ENCODE measurements at regions not wholly inside any gene's neighbourhood (a gene's known extent, or its start where the extent isn't known, plus 50 kb on each side); places are given as distances from the start of the nearest gene placed in this dataset.
"Not testable (repeated sequence)": the region's sequence is repeated elsewhere in the genome, so short reads cannot be mapped to it uniquely, and the experiment has no call there.

DNA sequence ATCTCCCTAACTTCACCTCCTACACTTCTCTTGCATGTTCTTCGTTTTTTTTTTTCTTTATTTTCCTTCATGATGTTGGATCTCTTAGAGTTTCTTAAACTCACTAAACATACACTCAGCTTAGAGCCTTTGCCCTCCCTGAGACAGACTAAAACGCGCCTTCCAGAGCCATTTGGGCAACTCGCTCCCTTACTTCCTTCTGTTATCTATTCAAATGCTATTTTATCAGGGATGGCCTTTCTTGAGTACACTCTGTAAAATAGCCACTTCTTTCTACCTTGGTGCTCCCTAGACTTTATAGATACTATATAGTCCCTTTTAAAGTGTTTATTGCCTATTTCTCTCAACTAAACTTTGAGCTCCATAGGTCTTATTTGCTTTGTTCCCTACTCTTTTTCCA, 598.2 kb upstream of the NECTIN3 start:
- no peak for DNase-seq (ENCODE audit: low spot score)

DNA sequence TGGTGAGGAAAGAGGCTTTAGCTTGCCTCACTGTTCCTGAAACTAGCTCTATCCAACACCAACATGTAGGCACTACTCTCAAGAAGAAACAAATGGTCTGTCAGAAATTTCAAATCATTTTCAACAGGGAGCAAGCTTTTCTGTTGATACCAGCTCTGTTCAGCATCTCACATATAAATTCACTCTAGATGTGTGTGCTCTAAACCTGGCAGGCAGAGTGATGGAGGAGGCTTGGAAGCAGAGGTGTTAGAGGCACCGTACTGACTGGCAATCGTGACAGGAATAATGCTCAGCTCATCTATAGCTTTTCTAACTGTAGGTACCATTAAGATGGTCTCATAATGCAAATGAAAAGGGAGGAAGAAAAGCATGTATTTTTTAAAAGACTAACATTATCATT, 597.2 kb upstream of the NECTIN3 start:
- DNase-seq (ENCODE audit: low spot score): no peak

DNA sequence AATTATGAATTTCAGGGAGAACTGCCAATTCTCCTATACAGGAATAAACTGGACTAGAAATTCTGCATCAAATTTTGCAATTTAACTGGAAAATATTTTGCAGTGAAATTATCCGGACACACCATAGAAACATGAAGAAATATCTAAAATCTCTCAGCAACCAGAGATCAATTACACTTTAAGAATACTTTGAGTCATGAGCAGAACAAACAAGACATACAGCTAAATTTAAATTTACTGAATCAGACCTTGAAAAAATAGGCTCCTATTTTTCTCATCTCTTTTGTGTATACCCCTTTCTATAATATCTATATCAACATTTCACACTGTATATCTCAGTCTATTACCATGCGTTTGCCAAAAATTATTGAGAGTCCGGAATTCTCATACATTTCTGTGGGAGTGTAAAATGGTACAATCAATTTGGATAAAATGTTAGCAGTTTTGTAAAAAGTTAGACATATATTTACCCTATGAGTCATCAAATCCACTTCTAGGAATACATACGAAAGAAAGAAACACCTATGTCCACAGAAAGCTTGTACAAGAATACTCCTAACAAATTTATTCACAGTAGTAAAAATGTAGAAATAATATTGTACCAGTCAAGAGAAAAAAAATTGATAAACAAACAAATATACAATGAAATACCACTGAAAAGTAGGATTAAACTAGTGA, 593.1 kb upstream of the NECTIN3 start:
- DNase-seq (ENCODE audit: low spot score): no peak

DNA sequence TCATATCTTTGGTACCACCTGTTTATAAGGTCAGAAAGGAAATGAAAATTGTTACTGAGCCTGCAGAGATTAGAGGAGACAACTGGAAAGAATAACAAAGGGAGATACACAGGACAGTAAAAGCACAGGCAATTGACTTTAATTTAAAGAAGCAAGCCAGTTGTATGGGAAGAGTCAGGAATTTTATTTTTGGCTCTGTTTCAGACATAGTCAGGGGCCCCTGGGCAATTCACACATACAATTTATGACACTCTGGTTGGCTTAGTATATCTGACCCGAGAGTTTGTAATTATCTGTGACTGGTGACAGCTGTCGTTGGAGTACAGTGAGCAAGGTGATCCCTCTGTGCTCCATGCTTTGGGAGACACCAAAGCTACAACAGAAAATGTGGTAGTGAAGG, 591.9 kb upstream of the NECTIN3 start:
- no peak for DNase-seq (ENCODE audit: low spot score)

DNA sequence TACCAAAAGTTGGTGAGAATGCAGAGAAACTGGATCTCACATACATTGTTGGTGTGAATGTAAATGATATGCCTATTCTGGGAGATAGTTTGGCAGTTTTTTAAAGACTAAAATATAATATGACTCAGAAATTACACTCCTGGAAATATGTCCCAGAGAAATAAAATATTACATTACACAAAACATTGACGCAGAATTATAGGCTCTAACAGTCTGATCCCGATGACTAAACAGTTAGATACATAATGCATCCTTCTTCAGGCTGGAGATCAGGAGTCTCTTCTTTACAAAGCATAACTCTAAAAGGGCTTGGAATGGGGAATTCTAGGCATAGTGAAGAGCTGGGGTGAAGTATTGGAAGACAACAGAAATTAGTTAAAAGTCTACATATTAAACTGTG, 586.2 kb upstream of the NECTIN3 start:
- no peak for DNase-seq (ENCODE audit: low spot score)

DNA sequence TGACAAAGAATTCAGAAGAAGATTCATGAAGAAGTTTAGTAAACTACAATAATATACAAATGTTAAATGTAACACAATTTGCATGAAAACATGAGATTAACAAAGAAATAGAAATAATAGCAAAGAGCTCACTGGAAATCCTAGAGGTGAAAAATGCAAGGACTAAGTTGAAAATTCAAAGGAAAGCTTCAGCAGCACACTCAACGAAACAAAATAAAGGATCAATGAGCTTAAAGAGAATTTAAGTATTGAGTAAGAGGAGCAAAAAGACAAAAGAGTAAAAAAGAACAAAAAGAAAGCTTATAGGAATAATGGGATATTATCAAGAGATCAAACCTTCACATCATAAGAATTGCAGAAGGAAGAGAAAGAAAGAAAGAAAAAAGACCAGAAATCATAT, 583.8 kb upstream of the NECTIN3 start:
- DNase-seq (ENCODE audit: low spot score): no peak

DNA sequence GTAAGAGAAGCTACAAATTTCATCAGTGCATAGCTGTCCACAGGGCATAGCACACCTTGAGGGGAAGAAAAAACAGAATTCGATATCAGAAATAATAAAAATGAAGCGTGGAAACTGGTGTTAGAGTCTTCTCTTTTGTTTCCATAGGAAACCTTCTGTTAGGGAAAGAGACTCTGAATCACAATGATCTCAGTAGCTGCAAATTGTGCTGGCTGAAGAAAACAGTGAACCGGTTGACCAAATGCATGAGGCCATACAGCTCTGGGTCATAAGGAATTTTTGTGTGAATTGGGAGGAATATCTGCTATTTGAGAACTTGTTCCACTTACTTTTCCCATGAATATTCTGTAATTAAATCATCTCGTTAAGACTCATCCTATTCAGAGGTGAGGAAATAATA, 580.2 kb upstream of the NECTIN3 start:
- no peak for DNase-seq (ENCODE audit: low spot score)

DNA sequence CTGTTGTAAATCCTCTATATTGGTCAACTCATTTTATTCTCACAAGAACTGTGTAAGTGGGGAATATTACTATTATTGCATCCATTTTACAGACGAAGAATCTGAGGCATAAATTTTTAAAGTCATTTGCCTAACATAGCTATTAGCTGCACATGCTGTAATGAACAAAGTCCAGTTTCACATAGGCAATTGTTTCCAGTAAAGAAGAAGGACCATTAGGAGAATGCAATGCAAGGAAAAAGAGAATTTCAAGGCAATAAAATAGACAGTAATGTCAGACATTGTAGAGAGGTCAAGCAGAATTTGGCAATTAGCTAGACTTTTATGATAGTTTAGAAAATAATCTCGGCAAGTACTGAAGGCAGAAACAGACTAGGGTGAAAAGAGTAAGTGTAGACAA, 578.7 kb upstream of the NECTIN3 start:
- no peak for DNase-seq (ENCODE audit: low spot score)

DNA sequence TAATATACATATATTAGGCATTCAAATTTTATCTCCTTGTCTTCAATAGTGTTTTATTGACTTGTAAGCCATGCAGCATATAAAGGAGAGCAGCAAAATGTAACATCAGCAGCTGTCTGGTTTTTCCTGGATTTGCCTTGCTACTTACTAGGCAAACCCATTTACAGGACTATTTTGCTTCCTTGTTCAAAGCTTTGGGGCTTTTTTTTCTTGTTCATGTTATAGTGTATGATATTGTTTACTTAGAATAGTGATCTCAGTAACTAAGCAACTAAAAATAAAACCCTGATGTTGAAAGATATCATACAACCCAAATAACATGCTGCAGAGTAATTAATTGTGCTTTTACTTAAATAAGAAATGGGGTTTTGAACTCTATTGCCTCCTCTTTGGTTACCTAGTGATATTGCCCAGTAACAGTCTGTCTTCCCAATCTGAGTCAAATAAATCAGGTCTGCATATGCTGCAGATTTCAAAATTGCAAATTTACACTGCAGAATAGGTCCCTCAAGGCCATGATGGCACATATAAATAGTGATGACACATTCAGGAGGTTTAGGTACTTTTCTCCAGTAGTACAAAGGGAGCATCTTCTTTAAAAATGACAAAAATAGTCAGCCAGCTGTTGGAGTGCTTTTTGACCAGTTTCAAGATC, 578.1 kb upstream of the NECTIN3 start:
- no peak for DNase-seq (ENCODE audit: low spot score)

DNA sequence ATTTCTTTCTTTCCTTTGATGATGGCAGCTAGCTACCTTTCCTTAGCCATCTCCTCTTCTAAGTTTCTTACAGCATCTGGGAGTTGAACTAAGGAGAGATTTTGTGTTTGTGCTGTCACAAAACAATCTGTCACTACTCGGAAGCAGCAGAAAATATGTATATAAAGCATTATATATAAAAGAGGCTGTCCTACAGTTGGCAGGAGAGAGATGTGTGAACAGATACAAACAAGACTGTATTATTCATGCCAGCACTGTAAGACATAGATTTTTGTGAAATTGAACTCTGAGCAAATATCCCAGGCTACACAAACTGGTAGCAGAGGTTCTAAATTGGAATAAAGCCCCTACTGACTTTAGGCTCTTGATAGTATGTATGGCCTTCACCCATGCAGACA, 577.5 kb upstream of the NECTIN3 start:
- no peak for DNase-seq (ENCODE audit: low spot score)

DNA sequence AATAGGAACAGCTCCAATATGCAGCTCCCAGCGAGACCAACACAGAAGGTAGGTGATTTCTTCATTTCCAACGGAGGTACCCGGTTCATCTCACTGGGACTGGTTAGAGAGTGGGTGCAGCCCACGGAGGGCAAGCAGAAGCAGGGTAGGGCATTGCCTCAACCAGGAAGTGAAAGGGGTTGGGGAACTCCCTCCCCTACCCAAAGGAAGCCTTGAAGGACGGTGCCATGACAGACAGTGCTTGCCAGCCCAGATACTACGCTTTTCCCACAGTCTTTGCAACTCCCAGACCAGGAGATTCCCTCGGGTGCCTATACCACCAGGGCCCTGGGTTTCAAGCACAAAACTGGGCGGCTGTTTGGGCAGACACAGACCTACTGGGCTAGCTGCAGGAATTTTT, 576.9 kb upstream of the NECTIN3 start:
- no peak for DNase-seq (ENCODE audit: low spot score)

DNA sequence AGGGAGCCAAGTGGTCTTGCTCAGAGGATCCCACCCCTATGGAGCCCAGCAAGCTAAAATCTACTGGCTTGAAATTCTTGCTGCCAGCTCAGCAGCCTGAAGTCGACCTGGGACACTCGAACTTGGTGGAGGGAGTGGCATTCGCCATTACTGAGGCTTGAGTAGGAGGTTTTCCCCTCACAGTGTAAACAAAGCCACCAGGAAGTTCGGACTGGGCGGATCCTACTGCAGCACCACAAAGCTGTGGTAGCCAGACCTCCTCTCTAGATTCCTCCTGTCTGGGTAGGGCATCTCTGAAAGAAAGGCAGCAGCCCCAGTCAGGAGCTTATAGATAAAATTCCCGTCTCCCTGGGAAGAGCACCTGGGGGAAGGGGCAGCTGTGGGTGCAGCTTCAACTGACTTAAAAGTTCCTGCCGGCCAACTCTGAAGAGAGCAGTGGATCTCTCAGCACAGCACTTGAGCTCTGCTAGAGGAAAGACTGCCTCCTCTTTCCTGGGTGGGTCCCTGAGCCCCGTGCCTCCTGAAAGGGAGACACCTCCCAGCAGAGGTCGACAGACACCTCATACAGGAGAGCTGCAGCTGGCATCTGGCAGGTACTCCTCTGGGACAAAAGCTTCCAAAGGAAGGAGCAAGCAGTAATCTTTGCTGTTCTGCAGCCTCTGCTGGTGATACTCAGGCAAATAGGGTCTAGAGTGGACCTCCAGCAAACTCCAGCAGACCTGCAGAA, 576.3 kb upstream of the NECTIN3 start:
- peak; percentile 36 for DNase-seq (ENCODE audit: low spot score)

DNA sequence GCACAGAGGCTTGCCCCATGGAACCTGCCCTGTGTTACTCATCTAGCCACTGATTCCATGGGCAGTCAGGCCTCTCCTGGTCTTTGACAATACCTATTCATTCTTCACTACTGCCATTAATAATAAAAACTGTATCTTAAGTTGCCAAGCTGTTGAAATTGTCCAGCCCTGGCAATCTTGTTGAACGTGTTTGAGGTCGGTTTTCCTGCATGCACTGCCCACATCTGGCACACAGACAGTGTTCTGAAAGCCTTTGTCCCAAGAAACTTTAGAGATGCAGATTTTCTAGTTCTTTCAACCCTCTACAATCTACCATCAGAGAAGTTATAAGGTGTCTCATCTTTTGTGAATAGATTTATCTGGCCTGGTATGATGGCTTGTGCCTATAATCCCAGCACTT, 567.2 kb upstream of the NECTIN3 start:
- DNase-seq (ENCODE audit: low spot score): no peak

DNA sequence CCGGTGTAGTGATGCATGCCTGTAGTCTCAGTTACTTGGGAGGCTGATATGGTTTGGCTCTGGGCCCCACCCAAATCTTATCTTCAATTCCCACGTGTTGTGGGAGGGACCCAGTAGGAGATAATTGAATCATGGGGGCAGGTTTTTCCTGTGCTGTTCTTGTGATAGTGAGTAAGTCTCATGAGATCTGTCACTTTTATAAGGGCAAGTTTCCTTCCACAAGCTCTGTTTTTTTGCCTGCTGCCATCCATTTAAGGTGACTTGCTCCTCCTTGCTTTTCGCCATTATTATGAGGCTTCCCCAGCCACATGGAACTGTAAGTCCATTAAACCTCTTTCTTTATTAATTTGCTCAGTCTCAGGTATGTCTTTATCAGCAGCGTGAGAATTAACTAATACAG, 566.7 kb upstream of the NECTIN3 start:
- no peak for DNase-seq (ENCODE audit: low spot score)

DNA sequence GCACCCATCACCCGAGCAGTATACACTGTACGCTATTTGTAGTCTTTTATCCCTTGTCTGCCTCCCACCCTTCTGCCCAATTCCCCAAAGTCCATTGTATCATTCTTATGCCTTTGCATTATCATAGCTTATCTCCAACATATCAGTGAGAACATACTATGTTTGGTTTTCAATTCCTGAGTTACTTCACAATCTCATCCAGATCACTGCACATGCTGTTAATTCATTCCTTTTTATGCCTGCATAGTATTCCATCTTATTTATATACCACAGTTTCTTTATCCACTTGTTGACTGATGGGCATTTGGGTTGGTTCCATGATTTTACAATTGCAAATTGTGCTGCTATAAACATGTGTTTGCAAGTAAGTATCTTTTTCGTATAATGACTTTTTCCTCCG, 564.7 kb upstream of the NECTIN3 start:
- no peak for DNase-seq (ENCODE audit: low spot score)

DNA sequence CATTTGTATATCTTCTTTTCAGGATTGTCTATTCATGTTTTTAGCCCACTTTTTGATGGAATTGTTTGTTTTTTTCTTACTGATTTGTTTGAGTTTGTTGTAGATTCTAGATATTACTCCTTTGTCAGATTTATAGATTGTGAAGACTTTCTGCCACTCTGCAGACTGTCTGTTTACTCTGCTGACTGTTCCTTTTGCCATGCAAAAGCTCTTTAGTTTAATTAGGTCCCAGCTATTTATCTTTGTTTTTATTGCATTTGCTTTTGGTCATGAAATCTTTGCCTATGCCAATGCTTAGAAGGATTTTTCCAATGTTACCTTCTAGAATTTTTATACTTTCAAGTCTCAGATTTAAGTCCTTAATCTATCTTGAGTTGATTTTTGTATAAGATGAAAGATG, 564.0 kb upstream of the NECTIN3 start:
- not testable (repeated sequence) for DNase-seq (ENCODE audit: low spot score)

DNA sequence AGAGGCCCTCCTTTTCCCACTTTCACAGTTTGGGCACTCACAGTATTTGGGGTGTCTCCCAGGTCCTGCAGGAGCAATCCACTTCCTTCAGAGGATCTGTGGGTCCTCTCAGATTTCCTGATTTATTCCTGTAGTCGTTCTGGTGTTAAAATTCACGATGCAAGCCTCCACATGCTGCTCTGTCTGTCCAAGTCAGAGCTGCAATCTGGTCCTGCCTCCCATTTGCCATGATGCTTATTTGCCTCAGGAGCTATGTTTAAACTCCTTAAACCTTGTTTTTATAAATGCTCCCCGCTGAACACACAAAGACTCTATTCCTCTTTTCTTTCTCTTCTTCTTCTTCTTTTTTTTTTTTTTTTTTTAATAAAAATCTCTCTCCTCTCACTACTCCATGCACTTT, 558.7 kb upstream of the NECTIN3 start:
- DNase-seq (ENCODE audit: low spot score): no peak

DNA sequence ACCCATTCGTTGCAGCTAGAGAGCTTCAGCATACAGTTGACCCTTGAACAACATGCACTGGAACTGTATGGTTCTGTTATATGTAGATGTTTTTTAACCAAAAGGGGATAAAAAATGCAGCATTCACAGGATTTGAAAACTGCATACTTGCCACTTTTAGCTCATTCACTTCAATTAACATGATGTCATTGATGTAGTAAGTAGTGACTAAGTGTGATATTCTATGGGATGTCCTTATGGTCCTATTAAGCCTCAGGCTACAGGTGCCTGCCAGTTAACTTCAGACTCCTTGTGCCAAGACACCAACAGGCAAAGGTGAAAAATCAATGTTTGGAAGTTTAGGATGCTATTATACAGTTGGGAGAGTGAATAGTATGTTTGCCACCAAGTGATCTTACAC, 553.6 kb upstream of the NECTIN3 start:
- DNase-seq (ENCODE audit: low spot score): no peak

DNA sequence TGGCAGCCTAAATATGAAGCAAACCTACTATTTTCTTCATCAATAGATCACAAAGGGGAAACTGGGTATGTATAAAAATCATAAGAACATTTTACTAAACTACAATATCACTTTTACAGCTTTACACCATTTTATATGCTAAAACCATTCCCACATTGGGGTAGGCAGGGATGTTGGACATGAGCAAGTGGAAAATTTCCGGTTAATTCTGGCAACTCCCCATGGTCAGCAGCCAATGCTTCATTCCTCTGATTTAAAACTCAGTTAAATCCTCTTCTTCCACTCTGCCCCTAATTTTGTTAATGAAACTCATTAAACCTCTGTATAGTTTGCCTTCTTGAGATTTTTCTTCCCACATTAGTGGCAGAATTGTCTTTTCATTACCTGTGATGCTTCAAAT, 552.5 kb upstream of the NECTIN3 start:
- no peak for DNase-seq (ENCODE audit: low spot score)

DNA sequence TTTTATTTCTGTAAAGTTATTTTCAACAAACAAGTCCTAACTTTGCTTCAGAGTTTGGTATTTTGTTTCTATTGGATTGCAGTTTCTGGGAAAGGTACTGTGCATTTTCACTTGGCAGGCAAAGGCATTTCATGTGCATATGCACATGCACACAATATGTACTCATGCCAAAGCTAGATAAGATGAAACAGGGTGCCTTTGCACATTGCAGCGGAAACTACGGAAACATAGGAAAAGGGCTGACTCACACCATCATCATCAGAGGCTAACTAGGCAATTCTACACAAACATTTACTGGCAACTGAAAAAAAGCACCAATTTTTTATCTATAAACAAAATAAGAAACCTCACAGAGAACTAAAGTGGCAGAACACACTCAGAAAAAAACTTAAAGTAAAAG, 550.6 kb upstream of the NECTIN3 start:
- DNase-seq (ENCODE audit: low spot score): no peak

DNA sequence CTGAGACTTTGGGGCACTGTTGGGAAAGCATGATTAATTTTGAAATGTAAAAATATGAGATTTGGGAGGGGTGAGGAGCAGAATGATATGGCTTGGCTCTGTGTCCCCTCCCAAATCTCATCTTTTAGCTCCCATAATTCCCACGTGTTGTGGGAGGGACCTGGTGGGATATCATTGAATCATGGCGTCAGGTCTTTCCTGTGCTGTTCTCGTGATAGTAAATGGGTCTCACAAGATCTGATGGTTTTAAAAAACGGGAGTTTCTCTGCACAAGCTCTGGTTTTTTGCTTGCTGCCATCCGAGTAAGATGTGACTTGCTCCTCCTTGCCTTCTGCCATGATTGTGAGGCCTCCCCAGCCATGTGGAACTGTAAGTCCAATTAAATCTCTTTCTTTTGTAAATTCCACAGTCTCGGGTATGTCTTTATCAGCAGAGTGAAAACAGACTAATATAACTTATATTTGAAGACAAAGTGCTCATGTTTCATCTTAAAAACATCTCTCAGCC, 546.0 kb upstream of the NECTIN3 start:
- DNase-seq (ENCODE audit: low spot score): not testable (repeated sequence)

DNA sequence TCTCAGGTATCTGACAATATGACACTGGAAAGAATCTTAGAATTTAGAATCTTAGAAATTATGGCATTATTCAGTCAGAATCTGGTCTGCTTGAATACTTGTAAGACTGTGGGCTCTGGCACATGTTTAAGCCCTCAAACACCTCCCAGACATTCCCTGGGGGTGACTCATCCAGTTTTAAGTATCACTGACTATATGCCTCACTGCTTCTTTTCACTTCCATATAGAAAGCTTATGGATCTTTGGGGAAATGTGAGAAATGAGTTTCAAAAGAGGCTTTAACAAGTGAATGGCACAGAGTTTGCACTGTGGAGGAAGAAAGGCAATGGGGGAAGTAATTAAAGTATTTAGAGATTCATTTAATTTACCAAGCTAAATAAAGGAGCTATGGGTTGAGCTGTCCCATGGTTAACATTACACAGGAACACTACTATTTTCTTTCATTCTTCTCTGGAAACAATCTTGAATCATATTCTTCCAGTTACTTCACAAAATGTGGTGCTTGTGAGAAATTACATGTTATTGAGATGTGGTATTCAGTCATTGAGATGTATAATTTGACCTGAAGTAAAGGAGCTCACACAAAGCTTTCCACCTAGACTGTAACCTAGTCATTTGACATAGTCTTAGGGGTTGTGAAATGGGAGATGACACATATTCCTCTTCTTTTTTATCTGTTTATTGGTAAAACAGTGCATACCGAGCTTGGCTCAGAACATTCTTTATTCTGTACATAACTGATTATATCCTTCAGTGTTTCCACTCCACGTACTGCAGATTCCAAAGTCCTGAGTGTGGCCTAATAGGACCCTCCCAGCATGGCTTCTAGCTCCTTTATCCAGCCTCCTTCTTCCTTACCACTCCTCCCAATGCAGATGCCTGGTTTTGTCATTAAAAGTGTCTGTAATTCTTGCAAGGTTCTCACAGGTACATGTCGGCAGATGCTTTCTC, 544.6 kb upstream of the NECTIN3 start:
- no peak for DNase-seq (ENCODE audit: low spot score)
